H1 (cell line): ENCODE measurements at regions not wholly inside any gene's neighbourhood (a gene's known extent, or its start where the extent isn't known, plus 50 kb on each side); places are given as distances from the start of the nearest gene placed in this dataset.

ENCODE experiments used
- CHD2 ChIP-seq: IDR thresholded peaks from 2 replicates; pipeline ENCODE4 v1.6.1; 2012; ENCODE audit warnings: low read length, improper control_type of control experiment
- RFX5 ChIP-seq: IDR thresholded peaks from 2 replicates; pipeline ENCODE4 v1.6.1; 2011; ENCODE audit warnings: low read depth, low read length, improper control_type of control experiment, borderline replicate concordance

DNA sequence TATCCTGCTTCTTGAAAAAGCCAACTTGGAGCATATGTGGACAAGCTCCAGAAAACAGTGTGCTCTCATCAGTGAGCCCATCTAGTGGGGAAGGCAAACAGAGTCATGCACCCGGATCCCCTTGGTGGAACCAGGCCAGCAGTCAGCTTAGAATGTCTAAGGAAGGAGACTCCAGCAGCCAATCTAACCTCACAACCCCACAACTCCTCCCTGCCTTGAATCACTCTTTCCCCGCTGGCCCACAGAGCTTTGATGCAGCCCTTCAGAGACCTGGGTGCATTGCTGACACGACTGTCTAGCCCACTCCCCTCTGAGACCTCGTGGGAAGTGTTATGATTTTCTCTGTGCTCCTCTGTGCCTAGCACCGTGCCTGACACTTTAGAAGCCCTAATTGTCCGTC lies 623.7 kb downstream of the BNC2 start:
- TF ChIP-seq CHD2 (no peak), RFX5 (no peak)
